PC-9 (cell line): ENCODE measurements at regions not wholly inside any gene's neighbourhood (a gene's known extent, or its start where the extent isn't known, plus 50 kb on each side); places are given as distances from the start of the nearest gene placed in this dataset.
"Not testable (repeated sequence)": the region's sequence is repeated elsewhere in the genome, so short reads cannot be mapped to it uniquely, and the experiment has no call there.

Experiments used
- CTCF ChIP-seq: fragments of 200-600 bp; sonication (generic); conservative IDR thresholded peaks from 2 replicates; pipeline ENCODE4 v1.6.1; 2017; ENCODE audit warnings: mixed run types, antibody characterized with exemption, mild to moderate bottlenecking, moderate library complexity
- EZH2 ChIP-seq: fragments of 200-600 bp; sonication (generic); IDR thresholded peaks from 2 replicates; pipeline ENCODE4 v1.8.0; 2017; ENCODE audit warnings: antibody characterized with exemption, low read depth

- not testable (repeated sequence) for TF ChIP-seq CTCF, EZH2
Observed at GRCh38 chr10:61045480-61045879, 101.5 kb upstream of the RHOBTB1 start.
